Mammary epithelial cell (primary cell): ENCODE measurements at regions not wholly inside any gene's neighbourhood (a gene's known extent, or its start where the extent isn't known, plus 50 kb on each side); places are given as distances from the start of the nearest gene placed in this dataset.

Experiments used
- CTCF ChIP-seq, 2 donors: IDR thresholded peaks in 1 of 2; conservative IDR thresholded peaks in 1 of 2; 2 replicates each; pipeline ENCODE4 v1.5.1; 2011 to 2012; ENCODE audit warnings: inconsistent platforms in 2 of 2, low read length in 2 of 2, mild to moderate bottlenecking in 2 of 2, control low read depth in 1 of 2, low read depth in 1 of 2; ENCODE audit not compliant: insufficient read depth in 1 of 2; ENCODE audit errors: extremely low read depth in 1 of 2
- EZH2 ChIP-seq: IDR thresholded peaks from 2 replicates; pipeline ENCODE4 v1.6.1; 2012; ENCODE audit warnings: low read length, inconsistent platforms, borderline replicate concordance

- TF ChIP-seq CTCF (conservative IDR thresholded peaks at IDR 0.05 in 1 of 2, IDR thresholded peaks at IDR 0.05 in 1 of 2; ENCODE audit: extremely low read depth in 1 of 2, insufficient read depth in 1 of 2, low read depth in 1 of 2, low read length in 2 of 2), result no peak
- no peak for TF ChIP-seq EZH2
Observed at GRCh38 chr17:77375917-77376651, 235.3 kb downstream of the SEC14L1 start.
